ENCODE measurements at regions not wholly inside any gene's neighbourhood (a gene's known extent, or its start where the extent isn't known, plus 50 kb on each side); places are given as distances from the start of the nearest gene placed in this dataset.

GRCh38 chr2:187851955-187852561 lies 297.8 kb upstream of the TFPI start:
- H3K27me3 Mint-ChIP-seq (ENCODE audit: low read depth), result no peaks in the 10 kb centered on the region
- H3K4me3 Mint-ChIP-seq, result no peak overlapping the region
- no peaks in the 10 kb centered on the region for H3K36me3 Mint-ChIP-seq (ENCODE audit: low read depth)
- H3K4me1 Mint-ChIP-seq, result peaks cover 10% of the 10 kb centered on the region
- no peak for TF ChIP-seq CTCF (IDR thresholded peaks at IDR 0.05; ENCODE audit: unreplicated experiment in 3 of 3)
- H3K9me3 Mint-ChIP-seq, result no peaks in the 10 kb centered on the region
- H3K27ac Mint-ChIP-seq, result no peak overlapping the region

GRCh38 chr2:187853381-187853791 lies 299.2 kb upstream of the TFPI start:
- Mint-ChIP-seq H3K4me1 (peaks cover 10% of the 10 kb centered on the region), H3K9me3 (no peaks in the 10 kb centered on the region)
- no peak for TF ChIP-seq CTCF (IDR thresholded peaks at IDR 0.05; ENCODE audit: unreplicated experiment in 3 of 3)

GRCh38 chr2:187854801-187855200 lies 300.6 kb upstream of the TFPI start:
- H3K9me3 Mint-ChIP-seq, result no peaks in the 10 kb centered on the region
- H3K27me3 Mint-ChIP-seq (ENCODE audit: low read depth), result no peaks in the 10 kb centered on the region
- H3K4me3 Mint-ChIP-seq, result no peak overlapping the region
- no peak overlapping the region for H3K27ac Mint-ChIP-seq
- no peaks in the 10 kb centered on the region for H3K36me3 Mint-ChIP-seq (ENCODE audit: low read depth)
- no peak for TF ChIP-seq CTCF (IDR thresholded peaks at IDR 0.05; ENCODE audit: unreplicated experiment in 3 of 3)
- peaks cover 12% of the 10 kb centered on the region for H3K4me1 Mint-ChIP-seq

More at GRCh38 chr2:187853381-187853791, 299.2 kb upstream of the TFPI start:
- no peak overlapping the region for H3K4me3 Mint-ChIP-seq
- H3K27ac Mint-ChIP-seq, result peak overlapping the region in 2 of 3 experiments; percentile 9 to 30
- H3K27me3 Mint-ChIP-seq (ENCODE audit: low read depth), result no peaks in the 10 kb centered on the region
- no peaks in the 10 kb centered on the region for H3K36me3 Mint-ChIP-seq (ENCODE audit: low read depth)

- H3K4me1 Mint-ChIP-seq, result peaks cover 14% of the 10 kb centered on the region
- no peaks in the 10 kb centered on the region for H3K9me3 Mint-ChIP-seq
- no peaks in the 10 kb centered on the region for H3K36me3 Mint-ChIP-seq (ENCODE audit: low read depth)
- H3K27ac Mint-ChIP-seq, result no peak overlapping the region
- no peak overlapping the region for H3K4me3 Mint-ChIP-seq
- TF ChIP-seq CTCF (IDR thresholded peaks at IDR 0.05; ENCODE audit: unreplicated experiment in 3 of 3), result no peak
- no peaks in the 10 kb centered on the region for H3K27me3 Mint-ChIP-seq (ENCODE audit: low read depth)
Measured at GRCh38 chr2:187855689-187856088, 301.5 kb upstream of the TFPI start.

GRCh38 chr2:187857826-187858225 lies 303.6 kb upstream of the TFPI start:
- no peaks in the 10 kb centered on the region for H3K36me3 Mint-ChIP-seq (ENCODE audit: low read depth)
- H3K27me3 Mint-ChIP-seq (ENCODE audit: low read depth), result no peaks in the 10 kb centered on the region
- H3K4me1 Mint-ChIP-seq, result peaks cover 13% of the 10 kb centered on the region
- no peak overlapping the region for H3K4me3 Mint-ChIP-seq
- H3K27ac Mint-ChIP-seq, result no peak overlapping the region
- H3K9me3 Mint-ChIP-seq, result no peaks in the 10 kb centered on the region
- TF ChIP-seq CTCF (IDR thresholded peaks at IDR 0.05; ENCODE audit: unreplicated experiment in 3 of 3), result no peak

- no peak for TF ChIP-seq CTCF (IDR thresholded peaks at IDR 0.05; ENCODE audit: unreplicated experiment in 3 of 3)
- H3K4me3 Mint-ChIP-seq, result no peak overlapping the region
- no peaks in the 10 kb centered on the region for H3K36me3 Mint-ChIP-seq (ENCODE audit: low read depth)
- H3K27me3 Mint-ChIP-seq (ENCODE audit: low read depth), result no peaks in the 10 kb centered on the region
- H3K27ac Mint-ChIP-seq, result peak overlapping the region in 1 of 3 experiments; percentile 52
- H3K4me1 Mint-ChIP-seq, result peaks cover 5% of the 10 kb centered on the region
- peaks cover 16% of the 10 kb centered on the region for H3K9me3 Mint-ChIP-seq
Measured at GRCh38 chr2:187862715-187863114, 308.5 kb upstream of the TFPI start.

All from nephron (organoid).